GM12892 (cell line): ENCODE measurements at regions not wholly inside any gene's neighbourhood (a gene's known extent, or its start where the extent isn't known, plus 50 kb on each side); places are given as distances from the start of the nearest gene placed in this dataset.

Experiments used
- POLR2A ChIP-seq: IDR thresholded peaks from 2 replicates; pipeline ENCODE4 v1.6.1; 2011; ENCODE audit warnings: low read depth, low read length, control low read depth
- POLR2AphosphoS5 ChIP-seq: IDR thresholded peaks from 2 replicates; pipeline ENCODE4 v1.6.1; 2011; ENCODE audit warnings: low read depth, low read length, control low read depth
- TAF1 ChIP-seq: IDR thresholded peaks from 2 replicates; pipeline ENCODE4 v1.6.1; 2011; ENCODE audit warnings: low read depth, mild to moderate bottlenecking, control low read depth, low read length, borderline replicate concordance

- TF ChIP-seq TAF1 (no peak), POLR2AphosphoS5 (no peak), POLR2A (no peak)
Observed at GRCh38 chr10:123614888-123615287, 51.3 kb upstream of the GPR26 start.
